NB4 (cell line): ENCODE measurements at regions not wholly inside any gene's neighbourhood (a gene's known extent, or its start where the extent isn't known, plus 50 kb on each side); places are given as distances from the start of the nearest gene placed in this dataset.

Experiments used
- MYC ChIP-seq: IDR thresholded peaks from 2 replicates; pipeline ENCODE4 v1.6.1; 2011; ENCODE audit warnings: low read depth, low read length
- POLR2A ChIP-seq: IDR thresholded peaks from 2 replicates; pipeline ENCODE4 v1.6.1; 2011; ENCODE audit warnings: mild to moderate bottlenecking; ENCODE audit not compliant: insufficient read length; ENCODE audit errors: extremely low read depth
- TF ChIP-seq, protein P1 (sequence below): IDR thresholded peaks from one replicate; pipeline ENCODE4 v1.5.1; 2012; ENCODE audit warnings: low read depth, low read length
- TF ChIP-seq, protein P2 (sequence below): IDR thresholded peaks from 2 replicates; pipeline ENCODE4 v1.6.1; 2011; ENCODE audit warnings: low read depth, low read length

DNA sequence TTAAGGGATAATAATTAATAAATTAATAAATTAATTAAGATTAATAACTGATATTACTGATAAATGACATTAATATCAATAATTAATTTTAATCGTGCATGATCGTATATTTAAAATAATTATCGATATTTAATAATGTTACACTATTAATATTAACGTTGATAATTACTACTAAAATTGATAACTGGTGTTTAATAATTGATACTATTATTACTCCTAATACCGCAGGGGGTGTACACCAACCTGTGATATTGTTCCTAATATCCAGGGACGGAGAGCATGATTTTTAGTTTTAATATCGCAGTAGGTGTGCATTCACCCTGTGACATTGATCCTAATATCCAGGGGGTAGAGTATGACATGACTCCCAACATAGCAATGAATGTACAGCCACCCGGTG, 1930.8 kb downstream of the SUCLG1 start:
- TF ChIP-seq, protein P1, sequence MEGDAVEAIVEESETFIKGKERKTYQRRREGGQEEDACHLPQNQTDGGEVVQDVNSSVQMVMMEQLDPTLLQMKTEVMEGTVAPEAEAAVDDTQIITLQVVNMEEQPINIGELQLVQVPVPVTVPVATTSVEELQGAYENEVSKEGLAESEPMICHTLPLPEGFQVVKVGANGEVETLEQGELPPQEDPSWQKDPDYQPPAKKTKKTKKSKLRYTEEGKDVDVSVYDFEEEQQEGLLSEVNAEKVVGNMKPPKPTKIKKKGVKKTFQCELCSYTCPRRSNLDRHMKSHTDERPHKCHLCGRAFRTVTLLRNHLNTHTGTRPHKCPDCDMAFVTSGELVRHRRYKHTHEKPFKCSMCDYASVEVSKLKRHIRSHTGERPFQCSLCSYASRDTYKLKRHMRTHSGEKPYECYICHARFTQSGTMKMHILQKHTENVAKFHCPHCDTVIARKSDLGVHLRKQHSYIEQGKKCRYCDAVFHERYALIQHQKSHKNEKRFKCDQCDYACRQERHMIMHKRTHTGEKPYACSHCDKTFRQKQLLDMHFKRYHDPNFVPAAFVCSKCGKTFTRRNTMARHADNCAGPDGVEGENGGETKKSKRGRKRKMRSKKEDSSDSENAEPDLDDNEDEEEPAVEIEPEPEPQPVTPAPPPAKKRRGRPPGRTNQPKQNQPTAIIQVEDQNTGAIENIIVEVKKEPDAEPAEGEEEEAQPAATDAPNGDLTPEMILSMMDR = no peak
- TF ChIP-seq POLR2A = no peak
- TF ChIP-seq, protein P2, sequence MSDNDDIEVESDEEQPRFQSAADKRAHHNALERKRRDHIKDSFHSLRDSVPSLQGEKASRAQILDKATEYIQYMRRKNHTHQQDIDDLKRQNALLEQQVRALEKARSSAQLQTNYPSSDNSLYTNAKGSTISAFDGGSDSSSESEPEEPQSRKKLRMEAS = no peak
- TF ChIP-seq MYC = no peak
